ENCODE measurements at regions not wholly inside any gene's neighbourhood (a gene's known extent, or its start where the extent isn't known, plus 50 kb on each side); places are given as distances from the start of the nearest gene placed in this dataset.
"Not testable (repeated sequence)": the region's sequence is repeated elsewhere in the genome, so short reads cannot be mapped to it uniquely, and the experiment has no call there.

- intact Hi-C loops (cut with micrococcal nuclease), result no loop called here
These were observed 89.9 kb downstream of the MZT1 start for GRCh38 chr13:72637561-72637960.

GRCh38 chr13:72634859-72635258 is 92.6 kb downstream of the MZT1 start:
- no peak for DNase-seq
- H3K4me1 Mint-ChIP-seq (ENCODE audit: low read depth), result no peaks in the 10 kb centered on the region
- H3K27me3 Mint-ChIP-seq (ENCODE audit: low read depth), result no peaks in the 10 kb centered on the region

More at GRCh38 chr13:72637561-72637960, 89.9 kb downstream of the MZT1 start:
- H3K36me3 Mint-ChIP-seq (ENCODE audit: low read depth), result no peaks in the 10 kb centered on the region
- CTCF ChIA-PET, result no interaction called here
- no peak for DNase-seq
- H3K4me1 Mint-ChIP-seq (ENCODE audit: low read depth), result no peaks in the 10 kb centered on the region
- H3K4me3 Mint-ChIP-seq, result no peak overlapping the region
- H3K27me3 Mint-ChIP-seq (ENCODE audit: low read depth), result no peaks in the 10 kb centered on the region
- no peak overlapping the region for H3K27ac Mint-ChIP-seq
- H3K9me3 Mint-ChIP-seq, result no peaks in the 10 kb centered on the region

GRCh38 chr13:72622546-72622945 is 104.9 kb downstream of the MZT1 start:
- intact Hi-C loops (cut with micrococcal nuclease), result no loop called here
- Mint-ChIP-seq H3K4me1 (ENCODE audit: low read depth) (no peaks in the 10 kb centered on the region), H3K9me3 (no peaks in the 10 kb centered on the region), H3K27me3 (ENCODE audit: low read depth) (peaks cover 23% of the 10 kb centered on the region), H3K36me3 (ENCODE audit: low read depth) (no peaks in the 10 kb centered on the region), H3K4me3 (no peak overlapping the region), H3K27ac (no peak overlapping the region)
- no peak for DNase-seq
- CTCF ChIA-PET, result interaction anchor here (0.6 kb wide), 1 partner anchor 12 kb away, joined by 5 read pairs; no protein-coding TSS in a partner anchor

More at GRCh38 chr13:72634859-72635258, 92.6 kb downstream of the MZT1 start:
- intact Hi-C loops (cut with micrococcal nuclease), result no loop called here
- no peaks in the 10 kb centered on the region for H3K9me3 Mint-ChIP-seq
- H3K4me3 Mint-ChIP-seq, result no peak overlapping the region
- CTCF ChIA-PET, result interaction anchor here (0.7 to 1.2 kb wide), 3 partner anchors 8 to 39 kb away, joined by 3 to 5 read pairs (median 5); no protein-coding TSS in a partner anchor
- no peaks in the 10 kb centered on the region for H3K36me3 Mint-ChIP-seq (ENCODE audit: low read depth)
- H3K27ac Mint-ChIP-seq, result no peak overlapping the region

GRCh38 chr13:72620874-72621273 is 106.6 kb downstream of the MZT1 start:
- peaks cover 16% of the 10 kb centered on the region for H3K27me3 Mint-ChIP-seq (ENCODE audit: low read depth)
- no peak for DNase-seq
- intact Hi-C loops (cut with micrococcal nuclease), result no loop called here
- CTCF ChIA-PET, result no interaction called here
- no peaks in the 10 kb centered on the region for H3K9me3 Mint-ChIP-seq
- H3K4me1 Mint-ChIP-seq (ENCODE audit: low read depth), result no peaks in the 10 kb centered on the region
- no peak overlapping the region for H3K27ac Mint-ChIP-seq
- no peaks in the 10 kb centered on the region for H3K36me3 Mint-ChIP-seq (ENCODE audit: low read depth)
- no peak overlapping the region for H3K4me3 Mint-ChIP-seq

- Mint-ChIP-seq H3K36me3 (ENCODE audit: low read depth) (no peaks in the 10 kb centered on the region), H3K4me3 (no peak overlapping the region), H3K27ac (no peak overlapping the region), H3K9me3 (no peaks in the 10 kb centered on the region), H3K27me3 (ENCODE audit: low read depth) (peaks cover 5% of the 10 kb centered on the region), H3K4me1 (ENCODE audit: low read depth) (no peaks in the 10 kb centered on the region)
- intact Hi-C loops (cut with micrococcal nuclease), result no loop called here
- DNase-seq, result no peak
- CTCF ChIA-PET, result no interaction called here
These were observed 109.5 kb downstream of the MZT1 start for GRCh38 chr13:72617951-72618350.

GRCh38 chr13:72617186-72617585 is 110.2 kb downstream of the MZT1 start:
- Mint-ChIP-seq H3K27me3 (ENCODE audit: low read depth) (peaks cover 5% of the 10 kb centered on the region), H3K4me3 (no peak overlapping the region), H3K9me3 (no peaks in the 10 kb centered on the region), H3K36me3 (ENCODE audit: low read depth) (no peaks in the 10 kb centered on the region), H3K4me1 (ENCODE audit: low read depth) (no peaks in the 10 kb centered on the region), H3K27ac (no peak overlapping the region)
- intact Hi-C loops (cut with micrococcal nuclease), result no loop called here
- DNase-seq, result no peak
- CTCF ChIA-PET, result no interaction called here

- H3K27ac Mint-ChIP-seq; intact Hi-C loops (cut with micrococcal nuclease); H3K9me3 Mint-ChIP-seq; H3K4me3 Mint-ChIP-seq; H3K36me3 Mint-ChIP-seq (ENCODE audit: low read depth); CTCF ChIA-PET; DNase-seq; H3K27me3 Mint-ChIP-seq (ENCODE audit: low read depth); H3K4me1 Mint-ChIP-seq (ENCODE audit: low read depth): not testable (repeated sequence)
These were observed 117.1 kb downstream of the MZT1 start for GRCh38 chr13:72610251-72610891.

GRCh38 chr13:72599178-72599743 is 128.2 kb downstream of the MZT1 start:
- CTCF ChIA-PET, result no interaction called here
- H3K36me3 Mint-ChIP-seq (ENCODE audit: low read depth), result no peaks in the 10 kb centered on the region
- H3K27me3 Mint-ChIP-seq (ENCODE audit: low read depth), result peaks cover 2% of the 10 kb centered on the region
- H3K9me3 Mint-ChIP-seq, result no peaks in the 10 kb centered on the region
- intact Hi-C loops (cut with micrococcal nuclease), result no loop called here
- H3K4me3 Mint-ChIP-seq, result no peak overlapping the region
- no peaks in the 10 kb centered on the region for H3K4me1 Mint-ChIP-seq (ENCODE audit: low read depth)
- no peak for DNase-seq
- no peak overlapping the region for H3K27ac Mint-ChIP-seq

- Mint-ChIP-seq H3K27me3 (ENCODE audit: low read depth) (peaks cover 5% of the 10 kb centered on the region), H3K4me3 (no peak overlapping the region), H3K4me1 (ENCODE audit: low read depth) (no peaks in the 10 kb centered on the region), H3K9me3 (peaks cover 5% of the 10 kb centered on the region), H3K27ac (no peak overlapping the region), H3K36me3 (ENCODE audit: low read depth) (no peaks in the 10 kb centered on the region)
- no peak for DNase-seq
- intact Hi-C loops (cut with micrococcal nuclease), result no loop called here
- CTCF ChIA-PET, result no interaction called here
These were observed 137.2 kb downstream of the MZT1 start for GRCh38 chr13:72590091-72590740.

- H3K36me3 Mint-ChIP-seq (ENCODE audit: low read depth), result no peaks in the 10 kb centered on the region
- peaks cover 5% of the 10 kb centered on the region for H3K27me3 Mint-ChIP-seq (ENCODE audit: low read depth)
- intact Hi-C loops (cut with micrococcal nuclease), result no loop called here
- DNase-seq, result no peak
- no peak overlapping the region for H3K27ac Mint-ChIP-seq
- no peak overlapping the region for H3K4me3 Mint-ChIP-seq
- no peaks in the 10 kb centered on the region for H3K4me1 Mint-ChIP-seq (ENCODE audit: low read depth)
- peaks cover 5% of the 10 kb centered on the region for H3K9me3 Mint-ChIP-seq
- CTCF ChIA-PET, result no interaction called here
These were observed 140.9 kb downstream of the MZT1 start for GRCh38 chr13:72586518-72586917.

- no peaks in the 10 kb centered on the region for H3K9me3 Mint-ChIP-seq
- H3K36me3 Mint-ChIP-seq (ENCODE audit: low read depth), result no peaks in the 10 kb centered on the region
- no peak for DNase-seq
- intact Hi-C loops (cut with micrococcal nuclease), result no loop called here
- H3K4me1 Mint-ChIP-seq (ENCODE audit: low read depth), result no peaks in the 10 kb centered on the region
- CTCF ChIA-PET, result no interaction called here
- H3K4me3 Mint-ChIP-seq, result no peak overlapping the region
- H3K27ac Mint-ChIP-seq, result no peak overlapping the region
- H3K27me3 Mint-ChIP-seq (ENCODE audit: low read depth), result peaks cover 5% of the 10 kb centered on the region
These were observed 142.2 kb downstream of the MZT1 start for GRCh38 chr13:72585254-72585653.

GRCh38 chr13:72571191-72571590 is 156.2 kb downstream of the MZT1 start:
- H3K27ac Mint-ChIP-seq, result no peak overlapping the region
- peaks cover 9% of the 10 kb centered on the region for H3K9me3 Mint-ChIP-seq
- no peak for DNase-seq
- no peaks in the 10 kb centered on the region for H3K36me3 Mint-ChIP-seq (ENCODE audit: low read depth)
- H3K27me3 Mint-ChIP-seq (ENCODE audit: low read depth), result peaks cover 17% of the 10 kb centered on the region
- intact Hi-C loops (cut with micrococcal nuclease), result no loop called here
- no peaks in the 10 kb centered on the region for H3K4me1 Mint-ChIP-seq (ENCODE audit: low read depth)
- no peak overlapping the region for H3K4me3 Mint-ChIP-seq
- CTCF ChIA-PET, result interaction anchor here (0.7 kb wide), 1 partner anchor 63 kb away, joined by 3 read pairs; no protein-coding TSS in a partner anchor

- H3K9me3 Mint-ChIP-seq, result no peaks in the 10 kb centered on the region
- no peak overlapping the region for H3K4me3 Mint-ChIP-seq
- no peak overlapping the region for H3K27ac Mint-ChIP-seq
- no peak for DNase-seq
- H3K27me3 Mint-ChIP-seq (ENCODE audit: low read depth), result peaks cover 17% of the 10 kb centered on the region
- intact Hi-C loops (cut with micrococcal nuclease), result no loop called here
- no peaks in the 10 kb centered on the region for H3K4me1 Mint-ChIP-seq (ENCODE audit: low read depth)
- no peaks in the 10 kb centered on the region for H3K36me3 Mint-ChIP-seq (ENCODE audit: low read depth)
- CTCF ChIA-PET, result no interaction called here
These were observed 157.4 kb downstream of the MZT1 start for GRCh38 chr13:72570019-72570418.
